ENCODE measurements at regions not wholly inside any gene's neighbourhood (a gene's known extent, or its start where the extent isn't known, plus 50 kb on each side); places are given as distances from the start of the nearest gene placed in this dataset.

- TF ChIP-seq POLR2A (IDR thresholded peaks at IDR 0.05; ENCODE audit: low read depth, low read length) (no peak), TAF1 (IDR thresholded peaks at IDR 0.05; ENCODE audit: low read depth, low read length) (no peak), SPI1 (IDR thresholded peaks at IDR 0.05; ENCODE audit: low read depth, low read length) (no peak)
These were observed 113.4 kb upstream of the RAB27B start for GRCh38 chr18:54714851-54715250.
